Stimulated activated effector memory CD8-positive, alpha-beta T cell treated with anti-CD3 and anti-CD28 coated beads, Interleukin-12 subunit alpha, Interleukin-12 subunit beta, amount 100 ng/mL, for 72 hours (primary cell): ENCODE measurements at regions not wholly inside any gene's neighbourhood (a gene's known extent, or its start where the extent isn't known, plus 50 kb on each side); places are given as distances from the start of the nearest gene placed in this dataset.

Experiments used
- ATAC-seq: fragments of 150-1000 bp; cut with Tn5 transposase; 2 replicates; pipeline ENCODE4 v1.10.0; 2021
- DNase-seq, 2 donors: peaks; one replicate each; pipeline ENCODE4 v3.0.0; 2021 to 2022; ENCODE audit warnings: low spot score in 2 of 2
- H3K27ac Mint-ChIP-seq: one replicate; pipeline ENCODE4 v1.8.0; 2022; ENCODE audit warnings: mild to moderate bottlenecking, mixed read lengths
- H3K36me3 Mint-ChIP-seq: one replicate; pipeline ENCODE4 v1.8.0; 2022; ENCODE audit warnings: mild to moderate bottlenecking, mixed read lengths
- H3K4me1 Mint-ChIP-seq: one replicate; pipeline ENCODE4 v1.8.0; 2022; ENCODE audit warnings: mixed read lengths
- H3K4me3 Mint-ChIP-seq: one replicate; pipeline ENCODE4 v1.8.0; 2022; ENCODE audit warnings: mild to moderate bottlenecking, mixed read lengths
- H3K9me3 Mint-ChIP-seq: one replicate; pipeline ENCODE4 v1.8.0; 2022; ENCODE audit warnings: mixed read lengths

GRCh38 chr12:69115951-69116350 is 123.4 kb upstream of the CPSF6 start:
- no peaks in the 10 kb centered on the region for H3K36me3 Mint-ChIP-seq
- H3K4me1 Mint-ChIP-seq, result no peaks in the 10 kb centered on the region
- DNase-seq, result no peak
- H3K27ac Mint-ChIP-seq, result no peak overlapping the region
- H3K4me3 Mint-ChIP-seq, result no peak overlapping the region
- H3K9me3 Mint-ChIP-seq, result no peaks in the 10 kb centered on the region
- no peak for ATAC-seq

- Mint-ChIP-seq H3K9me3 (no peaks in the 10 kb centered on the region), H3K27ac (no peak overlapping the region), H3K4me3 (no peak overlapping the region), H3K36me3 (no peaks in the 10 kb centered on the region), H3K4me1 (no peaks in the 10 kb centered on the region)
- ATAC-seq (no peak), DNase-seq (no peak)
These were observed 121.7 kb upstream of the CPSF6 start for GRCh38 chr12:69117566-69118266.

DNA sequence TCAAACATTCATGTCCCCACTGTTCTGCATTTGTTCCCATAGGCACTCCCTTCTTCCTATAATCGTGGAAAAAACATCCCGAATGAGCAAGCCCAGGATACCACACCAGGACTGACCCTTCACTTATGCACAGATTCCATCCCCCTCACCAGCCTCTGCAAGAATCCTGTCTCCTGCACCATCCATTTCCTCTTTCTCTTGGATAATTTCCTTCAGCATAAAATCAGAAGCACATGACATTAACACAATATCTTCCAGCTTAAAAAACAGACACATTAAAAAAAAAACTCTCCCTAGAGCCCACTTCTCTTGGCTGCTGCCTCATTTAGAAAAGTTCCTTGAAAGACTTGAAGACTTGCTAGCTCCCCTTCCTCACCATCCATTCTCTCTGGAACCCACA is 120.9 kb upstream of the CPSF6 start:
- Mint-ChIP-seq H3K4me1 (no peaks in the 10 kb centered on the region), H3K9me3 (no peaks in the 10 kb centered on the region), H3K27ac (no peak overlapping the region), H3K4me3 (no peak overlapping the region), H3K36me3 (no peaks in the 10 kb centered on the region)
- ATAC-seq, result no peak
- no peak for DNase-seq

GRCh38 chr12:69119770-69120169 is 119.6 kb upstream of the CPSF6 start:
- Mint-ChIP-seq H3K4me3 (no peak overlapping the region), H3K9me3 (no peaks in the 10 kb centered on the region), H3K36me3 (no peaks in the 10 kb centered on the region), H3K4me1 (no peaks in the 10 kb centered on the region), H3K27ac (no peak overlapping the region)
- DNase-seq (no peak), ATAC-seq (no peak)

- no peak for DNase-seq
- no peaks in the 10 kb centered on the region for H3K36me3 Mint-ChIP-seq
- H3K4me3 Mint-ChIP-seq, result no peak overlapping the region
- no peaks in the 10 kb centered on the region for H3K9me3 Mint-ChIP-seq
- H3K27ac Mint-ChIP-seq, result no peak overlapping the region
- ATAC-seq, result no peak
- H3K4me1 Mint-ChIP-seq, result no peaks in the 10 kb centered on the region
These were observed 119.0 kb upstream of the CPSF6 start for GRCh38 chr12:69120354-69120753.

DNA sequence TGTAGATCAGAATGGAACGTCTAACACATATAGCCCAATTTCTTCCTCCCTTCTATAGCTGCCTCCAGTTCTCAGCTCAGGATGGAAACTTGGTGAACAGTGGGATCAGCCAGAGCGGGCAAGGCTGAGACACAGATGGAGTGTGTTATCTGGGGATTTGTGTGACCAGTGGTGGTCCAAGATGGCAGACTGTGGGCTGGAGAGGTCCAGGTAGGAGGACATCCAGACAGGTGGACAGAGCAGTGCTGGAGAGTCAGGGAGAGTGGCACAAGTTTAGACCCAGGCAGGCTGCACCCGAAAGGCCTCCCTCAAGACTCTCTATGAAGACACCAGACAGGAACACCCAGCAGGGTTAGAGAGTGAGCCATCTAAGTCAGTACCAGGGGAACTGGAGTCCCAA is 116.1 kb upstream of the CPSF6 start:
- H3K9me3 Mint-ChIP-seq, result no peaks in the 10 kb centered on the region
- no peak overlapping the region for H3K4me3 Mint-ChIP-seq
- no peak for DNase-seq
- peak; percentile 40 for ATAC-seq
- H3K36me3 Mint-ChIP-seq, result no peaks in the 10 kb centered on the region
- H3K27ac Mint-ChIP-seq, result no peak overlapping the region
- H3K4me1 Mint-ChIP-seq, result no peaks in the 10 kb centered on the region

- no peaks in the 10 kb centered on the region for H3K9me3 Mint-ChIP-seq
These were observed 115.3 kb upstream of the CPSF6 start for GRCh38 chr12:69123919-69124638.

GRCh38 chr12:69129017-69129416 is 110.4 kb upstream of the CPSF6 start:
- no peak for DNase-seq

More at GRCh38 chr12:69123919-69124638, 115.3 kb upstream of the CPSF6 start:
- ATAC-seq, result no peak
- Mint-ChIP-seq H3K36me3 (no peaks in the 10 kb centered on the region), H3K4me3 (no peak overlapping the region), H3K27ac (no peak overlapping the region), H3K4me1 (no peaks in the 10 kb centered on the region)
- DNase-seq, result no peak

GRCh38 chr12:69129564-69129963 is 109.8 kb upstream of the CPSF6 start:
- Mint-ChIP-seq H3K27ac (no peak overlapping the region), H3K36me3 (no peaks in the 10 kb centered on the region), H3K4me1 (no peaks in the 10 kb centered on the region), H3K4me3 (no peak overlapping the region), H3K9me3 (no peaks in the 10 kb centered on the region)
- ATAC-seq, result no peak
- DNase-seq, result no peak

More at GRCh38 chr12:69129017-69129416, 110.4 kb upstream of the CPSF6 start:
- no peak overlapping the region for H3K27ac Mint-ChIP-seq
- H3K4me3 Mint-ChIP-seq, result no peak overlapping the region
- no peaks in the 10 kb centered on the region for H3K36me3 Mint-ChIP-seq
- H3K9me3 Mint-ChIP-seq, result no peaks in the 10 kb centered on the region
- H3K4me1 Mint-ChIP-seq, result no peaks in the 10 kb centered on the region
- ATAC-seq, result no peak

GRCh38 chr12:69130064-69130463 is 109.3 kb upstream of the CPSF6 start:
- H3K36me3 Mint-ChIP-seq, result no peaks in the 10 kb centered on the region
- ATAC-seq (no peak), DNase-seq (no peak)
- H3K9me3 Mint-ChIP-seq, result no peaks in the 10 kb centered on the region
- no peak overlapping the region for H3K4me3 Mint-ChIP-seq
- H3K27ac Mint-ChIP-seq, result no peak overlapping the region
- H3K4me1 Mint-ChIP-seq, result no peaks in the 10 kb centered on the region

GRCh38 chr12:69131077-69131476 is 108.3 kb upstream of the CPSF6 start:
- Mint-ChIP-seq H3K4me1 (no peaks in the 10 kb centered on the region), H3K9me3 (no peaks in the 10 kb centered on the region), H3K27ac (no peak overlapping the region), H3K36me3 (no peaks in the 10 kb centered on the region), H3K4me3 (no peak overlapping the region)
- no peak for ATAC-seq
- no peak for DNase-seq

GRCh38 chr12:69136931-69137613 is 102.3 kb upstream of the CPSF6 start:
- ATAC-seq (no peak), DNase-seq (no peak)
- no peaks in the 10 kb centered on the region for H3K36me3 Mint-ChIP-seq
- no peak overlapping the region for H3K27ac Mint-ChIP-seq
- no peak overlapping the region for H3K4me3 Mint-ChIP-seq
- H3K4me1 Mint-ChIP-seq, result no peaks in the 10 kb centered on the region
- peaks cover 6% of the 10 kb centered on the region for H3K9me3 Mint-ChIP-seq

- Mint-ChIP-seq H3K27ac (no peak overlapping the region), H3K4me1 (no peaks in the 10 kb centered on the region), H3K36me3 (no peaks in the 10 kb centered on the region), H3K9me3 (peaks cover 6% of the 10 kb centered on the region), H3K4me3 (no peak overlapping the region)
- no peak for ATAC-seq
- no peak for DNase-seq
These were observed 98.3 kb upstream of the CPSF6 start for GRCh38 chr12:69141074-69141473.

DNA sequence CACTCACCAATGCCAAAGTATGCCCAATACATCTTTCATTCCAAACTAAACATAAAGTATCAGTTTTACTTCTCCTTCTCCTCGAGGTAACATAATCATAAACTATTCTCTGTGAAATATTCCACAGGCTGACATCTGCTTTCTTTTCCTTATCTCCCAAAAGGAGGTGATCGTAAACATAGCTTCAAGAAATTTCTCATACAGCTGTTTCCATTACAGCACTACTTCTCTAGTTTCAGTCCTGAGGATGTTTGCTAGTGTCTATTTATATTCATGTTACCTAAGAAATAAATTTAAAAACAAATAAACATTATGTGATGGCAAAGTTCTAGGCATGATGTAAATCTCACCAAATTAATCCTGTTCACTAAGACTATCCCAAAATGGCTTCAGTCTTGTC is 90.1 kb upstream of the CPSF6 start:
- peaks cover 7% of the 10 kb centered on the region for H3K4me1 Mint-ChIP-seq
- H3K9me3 Mint-ChIP-seq, result no peaks in the 10 kb centered on the region

DNA sequence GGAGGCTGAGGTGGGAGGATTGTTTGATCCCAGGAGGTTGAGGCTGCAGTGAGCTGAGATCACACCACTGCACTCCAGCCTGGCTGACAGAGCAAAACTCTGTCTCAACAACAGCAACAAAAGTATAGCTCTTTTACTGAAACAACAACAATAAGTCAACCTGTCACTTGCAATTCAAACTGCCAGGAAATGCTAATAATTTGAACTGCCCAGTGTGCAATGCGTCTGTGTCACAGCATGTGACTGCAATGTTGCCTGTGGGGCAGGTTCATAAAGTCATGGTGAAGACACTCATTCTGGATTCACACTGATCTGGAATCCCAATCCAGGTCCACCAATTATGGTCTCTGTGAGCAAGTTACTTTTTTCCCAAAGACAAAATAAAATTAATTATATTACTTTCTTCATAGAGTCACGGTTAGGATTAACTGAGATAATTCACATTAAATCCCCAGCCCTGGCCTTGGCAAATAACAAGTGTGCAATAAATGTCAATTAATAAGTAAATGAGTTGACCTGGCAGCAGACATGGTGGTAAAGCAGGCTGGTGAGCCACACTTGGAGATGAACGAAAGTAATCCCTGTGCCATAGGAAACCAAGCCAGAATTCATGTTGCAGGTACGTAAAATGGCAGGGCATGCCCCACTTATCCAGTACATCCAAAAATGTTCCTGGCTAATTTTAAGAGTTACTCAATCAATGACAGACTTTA is 89.1 kb upstream of the CPSF6 start:
- Mint-ChIP-seq H3K4me1 (peaks cover 16% of the 10 kb centered on the region), H3K4me3 (no peak overlapping the region), H3K27ac (no peak overlapping the region), H3K9me3 (no peaks in the 10 kb centered on the region), H3K36me3 (no peaks in the 10 kb centered on the region)
- no peak for ATAC-seq
- no peak for DNase-seq

More for the DNA sequence above, 90.1 kb upstream of the CPSF6 start:
- ATAC-seq (no peak), DNase-seq (no peak)
- Mint-ChIP-seq H3K27ac (no peak overlapping the region), H3K36me3 (no peaks in the 10 kb centered on the region), H3K4me3 (no peak overlapping the region)
